NCI-H748 (cell line): ENCODE measurements at regions not wholly inside any gene's neighbourhood (a gene's known extent, or its start where the extent isn't known, plus 50 kb on each side); places are given as distances from the start of the nearest gene placed in this dataset.

Experiments used
- DNase-seq: peaks from one replicate; lab custom pipeline; 2025; ENCODE audit not compliant: unreplicated experiment; lab: John Stamatoyannopoulos, UW

DNA sequence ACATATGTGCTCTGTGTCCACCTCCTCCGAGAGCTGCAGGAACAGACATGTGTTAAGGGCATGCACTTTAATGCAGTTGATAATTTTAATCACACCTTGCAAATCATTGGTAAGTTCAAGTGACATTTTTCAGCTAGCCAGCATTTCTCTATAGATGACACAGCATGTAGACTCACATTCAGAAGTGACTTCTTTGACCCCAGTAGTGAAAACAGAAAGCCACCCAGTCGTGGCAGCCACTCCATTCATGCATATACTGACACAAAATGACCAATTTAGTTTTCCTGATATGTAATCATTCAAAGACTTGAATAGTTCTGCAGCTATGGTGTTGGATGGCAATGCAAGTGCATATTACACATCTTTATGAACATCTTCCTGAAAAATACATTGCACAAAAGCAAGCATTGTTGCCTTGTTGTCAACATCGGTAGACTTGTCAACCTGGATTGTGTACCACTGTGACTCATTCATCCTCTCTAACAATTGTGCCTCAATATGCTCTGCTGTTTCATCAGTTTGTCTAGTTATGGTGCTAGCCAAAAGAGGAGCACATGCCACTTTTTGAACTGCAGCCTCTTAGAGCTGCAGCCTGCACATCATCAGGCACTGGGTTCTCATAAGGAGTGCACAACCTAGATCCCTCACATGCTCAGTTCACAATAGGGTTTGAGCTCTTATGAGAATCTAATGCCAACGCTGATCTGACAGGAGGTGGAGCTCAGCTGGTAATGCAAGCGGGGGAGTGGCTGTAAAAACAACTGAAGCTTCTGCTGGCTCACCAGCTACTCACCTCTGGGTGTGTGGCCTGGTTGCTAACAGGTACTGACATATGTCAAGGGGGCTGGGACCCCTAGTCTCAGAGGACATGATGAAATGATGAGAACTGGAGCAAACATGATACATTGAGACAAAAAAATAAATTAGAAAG lies 622.0 kb downstream of the PYDC2 start:
- DNase-seq = no peak
